Spleen (tissue), 7 donors: ENCODE measurements at regions not wholly inside any gene's neighbourhood (a gene's known extent, or its start where the extent isn't known, plus 50 kb on each side); places are given as distances from the start of the nearest gene placed in this dataset.

Experiments
- CTCF ChIP-seq, 11 experiments: fragments of 200-600 bp in 7 of 11; fragments of 450-650 bp in 4 of 11; sonication (generic) in 4 of 11; IDR thresholded peaks in 8 of 11; conservative IDR thresholded peaks in 3 of 11; 1 replicate in 7 of 11; 2 replicates in 4 of 11; pipeline versions ENCODE4 v1.4.0 to v1.8.0; 2016 to 2021; ENCODE audit warnings: antibody characterized with exemption in 11 of 11, inconsistent platforms in 4 of 11, mild to moderate bottlenecking in 1 of 11
- POLR2A ChIP-seq, 3 donors: fragments of 450-650 bp; IDR thresholded peaks; one replicate each; pipeline ENCODE4 v1.5.1; 2017; ENCODE audit warnings: antibody characterized with exemption in 3 of 3, mild to moderate bottlenecking in 1 of 3
- POLR2AphosphoS5 ChIP-seq, 3 donors: sonication (generic); formaldehyde crosslinking; IDR thresholded peaks; one replicate each; pipeline ENCODE4 v1.5.1; 2017; ENCODE audit warnings: antibody characterized with exemption in 3 of 3
- donor health status: DM: no; HTN: no; CAD: no; lungs with moderate emphysema.
- donor health status: DM: no; HTN: no; CAD: no.
- donor health status: DM: no; HTN: no; CAD: no.

GRCh38 chr7:115494529-115495147 is 535.9 kb downstream of the TFEC start:
- TF ChIP-seq POLR2AphosphoS5 (IDR thresholded peaks at IDR 0.05) (no peak), CTCF (IDR thresholded peaks at IDR 0.05 in 8 of 11, conservative IDR thresholded peaks at IDR 0.05 in 3 of 11) (no peak), POLR2A (IDR thresholded peaks at IDR 0.05) (no peak)
